K562 (cell line): ENCODE measurements at regions not wholly inside any gene's neighbourhood (a gene's known extent, or its start where the extent isn't known, plus 50 kb on each side); places are given as distances from the start of the nearest gene placed in this dataset.

Experiments
- ATAC-seq: fragments of 200-7000 bp; cut with Tn5 transposase; 3 replicates; pipeline ENCODE4 v1.9.1; 2020; ENCODE audit warnings: moderate library complexity
- BruUV-seq: library from RNA; stranded (reverse); fragments of 400-500 nt; replicated peaks from 2 replicates; lab custom pipeline; 2021; lab: Mats Ljungman, UMichigan
- CTCF ChIA-PET: fragments of 300-600 bp; formaldehyde crosslinking; extraction: SDS; loops from one replicate; lab custom pipeline; 2021; ENCODE audit warnings: low intra/inter-chr PET ratio; lab: Yijun Ruan, JAX
- POLR2A ChIA-PET: fragments of 300-600, 350-650 bp; sonication (Branson Sonifier 250); formaldehyde crosslinking; extraction: SDS; loops from one replicate; lab custom pipeline; 2021; ENCODE audit warnings: antibody characterized with exemption, inconsistent platforms; lab: Yijun Ruan, JAX
- DNase-seq, 4 experiments: peaks; one replicate each; pipeline versions ENCODE4 v3.0.0 to v3.0.0-alpha.2; 2011 to 2018; ENCODE audit warnings: low spot score in 3 of 4, mixed read lengths in 3 of 4; ENCODE audit errors: extremely low read depth in 1 of 4
- FAIRE-seq: peaks from 2 replicates; lab custom pipeline; 2011; peaks lifted over from hg19 to GRCh38; lab: Jason Lieb, UNC
- H2AFZ ChIP-seq: 2 replicates; pipeline ENCODE4 v1.6.0; 2011; ENCODE audit warnings: low read depth, low read length, control low read depth, inconsistent platforms
- H3K27ac ChIP-seq: fragments of 200-600 bp; 3 replicates; pipeline ENCODE4 v1.8.0; 2011; ENCODE audit warnings: low read depth, mild to moderate bottlenecking, control low read depth, inconsistent platforms, low read length, moderate library complexity, mixed read lengths; ENCODE audit errors: extremely low read depth
- H3K27me3 ChIP-seq, 2 experiments: fragments of 300-600 bp in 1 of 2; 2 replicates in 1 of 2; 3 replicates in 1 of 2; pipeline versions ENCODE4 v1.6.0 to v1.8.0; 2011; ENCODE audit warnings: inconsistent platforms in 2 of 2, low read length in 2 of 2, mild to moderate bottlenecking in 1 of 2, mixed read lengths in 1 of 2, moderate library complexity in 1 of 2; ENCODE audit not compliant: control insufficient read depth in 2 of 2, insufficient read depth in 2 of 2
- H3K36me3 ChIP-seq: fragments of 300-600 bp; 3 replicates; pipeline ENCODE4 v1.8.0; 2011; ENCODE audit warnings: mild to moderate bottlenecking, low read length, inconsistent platforms; ENCODE audit not compliant: control insufficient read depth, insufficient read depth
- H3K4me1 ChIP-seq, 2 experiments: fragments of 200-600 bp in 1 of 2; replicated peaks in 1 of 2; 2 replicates in 1 of 2; 3 replicates in 1 of 2; pipeline versions ENCODE4 v1.5.1 to v1.8.0; 2011; ENCODE audit warnings: inconsistent platforms in 2 of 2, low read length in 2 of 2, mild to moderate bottlenecking in 1 of 2, mixed read lengths in 1 of 2, moderate library complexity in 1 of 2; ENCODE audit not compliant: control insufficient read depth in 2 of 2, insufficient read depth in 2 of 2
- H3K4me2 ChIP-seq: 2 replicates; pipeline ENCODE4 v1.6.1; 2011; ENCODE audit warnings: low read length, control low read depth, inconsistent platforms, mixed read lengths; ENCODE audit not compliant: insufficient read depth
- H3K4me3 ChIP-seq: fragments of 200-600 bp; sonication (generic), shearing (Covaris generic); 2 replicates; pipeline ENCODE4 v1.5.1; 2016; ENCODE audit warnings: control low read depth, inconsistent platforms
- H3K79me2 ChIP-seq: fragments of 200-600 bp; 3 replicates; pipeline ENCODE4 v1.8.0; 2011; ENCODE audit warnings: low read length, inconsistent platforms; ENCODE audit not compliant: control insufficient read depth, insufficient read depth
- H3K9ac ChIP-seq, 2 experiments: 2 replicates each; pipeline versions ENCODE4 v1.6.0 to v1.6.1; 2011; ENCODE audit warnings: low read depth in 2 of 2, low read length in 2 of 2, control low read depth in 1 of 2, inconsistent platforms in 1 of 2, mild to moderate bottlenecking in 1 of 2, mixed read lengths in 1 of 2; ENCODE audit not compliant: insufficient read depth in 1 of 2
- H3K9me1 ChIP-seq: one replicate; pipeline ENCODE4 v1.6.0; 2011; ENCODE audit warnings: inconsistent platforms, mild to moderate bottlenecking, low read length, moderate library complexity; ENCODE audit not compliant: control insufficient read depth, insufficient read depth
- H3K9me3 ChIP-seq: replicated peaks from 2 replicates; pipeline ENCODE4 v1.5.1; 2011; ENCODE audit warnings: low read depth, low read length, inconsistent platforms; ENCODE audit not compliant: control insufficient read depth, insufficient read depth
- H4K20me1 ChIP-seq: replicated peaks from 2 replicates; pipeline ENCODE4 v1.6.1; 2011; ENCODE audit warnings: low read length, inconsistent platforms, mixed read lengths; ENCODE audit not compliant: control insufficient read depth, insufficient read depth
- ARID4B ChIP-seq: sonication (generic); formaldehyde crosslinking; IDR thresholded peaks from 2 replicates; pipeline ENCODE4 v1.8.0; 2022; ENCODE audit warnings: mild to moderate bottlenecking, missing genetic modification reagents
- CBX1 ChIP-seq: sonication (generic); IDR thresholded peaks from 2 replicates; pipeline ENCODE4 v1.6.1; 2016; ENCODE audit warnings: antibody characterized with exemption, low read depth, mild to moderate bottlenecking
- CCAR2 ChIP-seq: fragments of 200-400 bp; formaldehyde crosslinking; IDR thresholded peaks from 2 replicates; pipeline ENCODE4 v1.6.1; 2017; ENCODE audit warnings: mild to moderate bottlenecking, low read depth, low read length
- CHD4 ChIP-seq: fragments of 200-600 bp; sonication (generic); IDR thresholded peaks from 3 replicates; pipeline ENCODE4 v1.6.1; 2012; ENCODE audit warnings: low read depth, mild to moderate bottlenecking, mixed read lengths, low read length, inconsistent platforms; ENCODE audit not compliant: insufficient read depth, insufficient replicate concordance, poor library complexity, severe bottlenecking
- FOXJ2 ChIP-seq: fragments of 200-800 bp; sonication (Bioruptor generic); IDR thresholded peaks from 2 replicates; pipeline ENCODE4 v1.6.1; 2016; ENCODE audit warnings: missing genetic modification characterization, missing compliant biosample characterization
- HMGXB4 ChIP-seq: sonication (generic); formaldehyde crosslinking; IDR thresholded peaks from 2 replicates; pipeline ENCODE4 v1.8.1; 2023; ENCODE audit warnings: mild to moderate bottlenecking, missing genetic modification reagents
- NCOA1 ChIP-seq: fragments of 450-650 bp; IDR thresholded peaks from 2 replicates; pipeline ENCODE4 v1.6.1; 2016; ENCODE audit warnings: low read depth
- SIX5 ChIP-seq, 2 experiments: IDR thresholded peaks; 2 replicates each; pipeline ENCODE4 v1.6.1; 2011; ENCODE audit warnings: low read length in 2 of 2, borderline replicate concordance in 1 of 2, low read depth in 1 of 2, mild to moderate bottlenecking in 1 of 2, moderate library complexity in 1 of 2; ENCODE audit not compliant: insufficient read depth in 1 of 2
- ZFP30 ChIP-seq: fragments of 250-450 bp; sonication (Bioruptor Pico); IDR thresholded peaks from 2 replicates; pipeline ENCODE4 v1.8.0; 2022; ENCODE audit warnings: moderate library complexity, mild to moderate bottlenecking, inconsistent platforms, borderline replicate concordance
- ZNF347 ChIP-seq: fragments of 450-650 bp; formaldehyde crosslinking; IDR thresholded peaks from 2 replicates; pipeline ENCODE4 v1.4.0; 2020; ENCODE audit warnings: low read depth, mild to moderate bottlenecking, moderate library complexity
- ZNF449 ChIP-seq: fragments of 250-450 bp; sonication (Bioruptor Pico); IDR thresholded peaks from 2 replicates; pipeline ENCODE4 v1.8.0; 2022; ENCODE audit warnings: moderate library complexity, mild to moderate bottlenecking, inconsistent platforms
- ZNF644 ChIP-seq: fragments of 200-800 bp; sonication (Bioruptor generic); IDR thresholded peaks from 2 replicates; pipeline ENCODE4 v1.6.1; 2016; ENCODE audit warnings: low read depth, missing genetic modification characterization, missing compliant biosample characterization
- ZNF780A ChIP-seq: fragments of 250-450 bp; sonication (Bioruptor Pico); IDR thresholded peaks from 2 replicates; pipeline ENCODE4 v1.5.0; 2021; ENCODE audit warnings: mild to moderate bottlenecking
- WGBS: fragments of 100-300 bp; shearing (Covaris generic); methylation state at CpG from one replicate; pipeline ENCODE4 v1.1.6; 2016; ENCODE audit warnings: low coverage, mixed read lengths; ENCODE audit not compliant: insufficient coverage; ENCODE audit errors: missing lambda C conversion rate; 5-methylcytosine and 5-hydroxymethylcytosine counted together
- in situ Hi-C: fragments of 300-500 bp; cut with MboI; formaldehyde crosslinking; loops from 4 replicates; pipeline ENCODE4 v1.15.0; 2018; ENCODE audit warnings: inconsistent platforms, mixed read lengths
- intact Hi-C: fragments of 100-400 bp; cut with micrococcal nuclease; formaldehyde crosslinking; loops from 2 replicates; pipeline ENCODE4 v1.14.2; 2022

- Histone ChIP-seq H3K27ac (no peak overlapping the region), H3K4me3 (no peak overlapping the region), H3K9ac (no peak overlapping the region), H3K27me3 (no peaks in the 10 kb centered on the region), H4K20me1 (no peaks in the 10 kb centered on the region), H3K79me2 (no peaks in the 10 kb centered on the region), H3K9me3 (no peaks in the 10 kb centered on the region; the same call in 1 of the 2 replicates), H2AFZ (no peak overlapping the region), H3K36me3 (no peaks in the 10 kb centered on the region), H3K4me1 (no peaks in the 10 kb centered on the region), H3K9me1 (no peaks in the 10 kb centered on the region), H3K4me2 (no peak overlapping the region)
- ChIA-PET CTCF (no interaction called here), POLR2A (no interaction called here)
- DNase-seq (no peak), FAIRE-seq (no peak), ATAC-seq (no peak)
- BruUV-seq: no TSS peak
- in situ Hi-C loops: no loop called here
- WGBS: 0% methylated on average over 3 of the region's 3 CpGs
- intact Hi-C loops: no loop called here
- TF ChIP-seq CHD4 (no peak), ARID4B (CRISPR knock-in tag) (no peak), FOXJ2 (no peak), ZNF780A (CRISPR knock-in tag) (no peak), ZFP30 (CRISPR knock-in tag) (no peak), CCAR2 (no peak), ZNF644 (tag) (no peak), ZNF347 (CRISPR knock-in tag) (no peak), NCOA1 (no peak), HMGXB4 (CRISPR knock-in tag) (no peak), ZNF449 (CRISPR knock-in tag) (no peak), SIX5 (IDR thresholded peaks at IDR 0.05; ENCODE audit: borderline replicate concordance in 1 of 2, insufficient read depth in 1 of 2, low read depth in 1 of 2, low read length in 2 of 2) (no peak), CBX1 (no peak)
These were observed 1096.1 kb upstream of the NRXN1 start for GRCh38 chr2:52128081-52128480.
